ENCODE measurements at regions not wholly inside any gene's neighbourhood (a gene's known extent, or its start where the extent isn't known, plus 50 kb on each side); places are given as distances from the start of the nearest gene placed in this dataset.

DNA sequence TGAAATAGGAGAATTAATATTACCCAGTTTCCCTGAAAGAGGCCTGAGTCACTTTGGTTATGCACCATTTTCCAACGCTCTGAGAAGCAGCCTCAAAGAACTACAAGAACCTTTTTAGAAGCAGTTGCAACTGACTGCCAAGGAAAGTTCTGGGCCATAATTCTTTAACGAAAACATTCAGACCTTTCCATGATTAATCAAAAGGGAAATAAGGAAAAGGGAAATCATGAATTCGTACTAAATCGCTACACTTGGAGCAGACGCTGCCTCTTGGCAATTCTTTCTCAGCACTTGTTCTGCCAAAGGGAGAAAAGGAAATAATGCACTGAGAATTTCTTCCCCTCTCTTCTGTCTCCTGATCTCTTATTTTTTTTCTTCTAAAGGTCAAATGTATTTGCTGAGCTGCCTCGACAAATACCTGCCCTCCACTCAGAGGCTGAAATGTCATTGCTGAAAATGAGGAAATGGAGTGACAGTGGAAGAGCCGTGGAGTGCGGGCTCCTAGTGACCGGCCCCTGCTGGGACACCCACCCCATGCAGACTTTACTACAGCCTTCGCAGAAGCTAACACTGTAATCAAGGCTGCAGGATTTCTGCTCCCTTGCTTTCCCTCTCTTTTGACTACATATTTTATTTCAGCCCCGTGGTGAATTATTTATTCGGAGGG is 67.9 kb upstream of the GALNT2 start:
- H3K18ac ChIP-seq (ENCODE audit: low read length): no peak overlapping the region
- no peaks in the 10 kb centered on the region for H3K36me3 ChIP-seq (ENCODE audit: control insufficient read depth in 1 of 2, insufficient read depth in 2 of 2, low read length in 2 of 2)
- H3K4me1 ChIP-seq (ENCODE audit: control insufficient read depth in 1 of 2, insufficient read depth in 2 of 2, low read length in 2 of 2): no peaks in the 10 kb centered on the region
- no peak overlapping the region for H3K27ac ChIP-seq (ENCODE audit: low read depth, low read length)
- H3K4ac ChIP-seq (ENCODE audit: low read depth, low read length): no peak overlapping the region
- no peak overlapping the region for H2BK12ac ChIP-seq (ENCODE audit: low read length)
- no peak overlapping the region for H3K4me3 ChIP-seq (ENCODE audit: low read depth, low read length)
- H3K23ac ChIP-seq (ENCODE audit: low read length): no peak overlapping the region
- H2BK5ac ChIP-seq (ENCODE audit: low read depth, low read length, poor library complexity): no peak overlapping the region
- H3K27me3 ChIP-seq (ENCODE audit: insufficient read depth, low read length): no peaks in the 10 kb centered on the region
- no peak overlapping the region for H4K91ac ChIP-seq (ENCODE audit: low read depth, low read length)
- H2BK120ac ChIP-seq (ENCODE audit: insufficient read depth, low read length, poor library complexity): no peak overlapping the region
- H3K79me1 ChIP-seq (ENCODE audit: low read length): no peaks in the 10 kb centered on the region
- no peak overlapping the region for H3K14ac ChIP-seq (ENCODE audit: low read length)
- no peaks in the 10 kb centered on the region for H3K9me3 ChIP-seq (ENCODE audit: insufficient read depth, low read depth, low read length)
- WGBS (ENCODE audit: extremely low coverage, insufficient coverage, insufficient read length): no CpG with 5 or more reads among the region's 12 CpGs
- DNase-seq: no peak
- H3K4me2 ChIP-seq (ENCODE audit: low read length): no peak overlapping the region
- no peaks in the 10 kb centered on the region for H3K79me2 ChIP-seq (ENCODE audit: control insufficient read depth, insufficient read depth, low read length, poor library complexity)
- no peak overlapping the region for H3K9ac ChIP-seq (ENCODE audit: low read length)
- no peak overlapping the region for H4K12ac ChIP-seq (ENCODE audit: low read depth, low read length)
- H2AK5ac ChIP-seq (ENCODE audit: low read length): no peak overlapping the region
- H2AFZ ChIP-seq (ENCODE audit: insufficient read depth, low read length, poor library complexity): no peak overlapping the region
- no peak overlapping the region for H4K8ac ChIP-seq (ENCODE audit: low read depth, low read length)

- no peak overlapping the region for H3K23ac ChIP-seq (ENCODE audit: low read length)
- no peak overlapping the region for H4K91ac ChIP-seq (ENCODE audit: low read depth, low read length)
- H3K18ac ChIP-seq (ENCODE audit: low read length): no peak overlapping the region
- no peak overlapping the region for H3K14ac ChIP-seq (ENCODE audit: low read length)
- no peak overlapping the region for H3K4me3 ChIP-seq (ENCODE audit: low read depth, low read length)
- no peaks in the 10 kb centered on the region for H3K9me3 ChIP-seq (ENCODE audit: insufficient read depth, low read depth, low read length)
- no peak overlapping the region for H2BK5ac ChIP-seq (ENCODE audit: low read depth, low read length, poor library complexity)
- H3K9ac ChIP-seq (ENCODE audit: low read length): no peak overlapping the region
- H3K79me1 ChIP-seq (ENCODE audit: low read length): no peaks in the 10 kb centered on the region
- H2BK12ac ChIP-seq (ENCODE audit: low read length): no peak overlapping the region
- no peak overlapping the region for H3K27ac ChIP-seq (ENCODE audit: low read depth, low read length)
- no peak overlapping the region for H3K4me2 ChIP-seq (ENCODE audit: low read length)
- no peaks in the 10 kb centered on the region for H3K36me3 ChIP-seq (ENCODE audit: control insufficient read depth in 1 of 2, insufficient read depth in 2 of 2, low read length in 2 of 2)
- no peak overlapping the region for H4K8ac ChIP-seq (ENCODE audit: low read depth, low read length)
- H2AFZ ChIP-seq (ENCODE audit: insufficient read depth, low read length, poor library complexity): no peak overlapping the region
- no CpG with 5 or more reads among the region's 6 CpGs for WGBS (ENCODE audit: extremely low coverage, insufficient coverage, insufficient read length)
- no peak for DNase-seq
- no peaks in the 10 kb centered on the region for H3K79me2 ChIP-seq (ENCODE audit: control insufficient read depth, insufficient read depth, low read length, poor library complexity)
- H3K27me3 ChIP-seq (ENCODE audit: insufficient read depth, low read length): no peaks in the 10 kb centered on the region
- no peak overlapping the region for H3K4ac ChIP-seq (ENCODE audit: low read depth, low read length)
- no peak overlapping the region for H4K12ac ChIP-seq (ENCODE audit: low read depth, low read length)
- H3K4me1 ChIP-seq (ENCODE audit: control insufficient read depth in 1 of 2, insufficient read depth in 2 of 2, low read length in 2 of 2): no peaks in the 10 kb centered on the region
- H2AK5ac ChIP-seq (ENCODE audit: low read length): no peak overlapping the region
- H2BK120ac ChIP-seq (ENCODE audit: insufficient read depth, low read length, poor library complexity): no peak overlapping the region
Measured at GRCh38 chr1:230000493-230001184, 66.4 kb upstream of the GALNT2 start.

DNA sequence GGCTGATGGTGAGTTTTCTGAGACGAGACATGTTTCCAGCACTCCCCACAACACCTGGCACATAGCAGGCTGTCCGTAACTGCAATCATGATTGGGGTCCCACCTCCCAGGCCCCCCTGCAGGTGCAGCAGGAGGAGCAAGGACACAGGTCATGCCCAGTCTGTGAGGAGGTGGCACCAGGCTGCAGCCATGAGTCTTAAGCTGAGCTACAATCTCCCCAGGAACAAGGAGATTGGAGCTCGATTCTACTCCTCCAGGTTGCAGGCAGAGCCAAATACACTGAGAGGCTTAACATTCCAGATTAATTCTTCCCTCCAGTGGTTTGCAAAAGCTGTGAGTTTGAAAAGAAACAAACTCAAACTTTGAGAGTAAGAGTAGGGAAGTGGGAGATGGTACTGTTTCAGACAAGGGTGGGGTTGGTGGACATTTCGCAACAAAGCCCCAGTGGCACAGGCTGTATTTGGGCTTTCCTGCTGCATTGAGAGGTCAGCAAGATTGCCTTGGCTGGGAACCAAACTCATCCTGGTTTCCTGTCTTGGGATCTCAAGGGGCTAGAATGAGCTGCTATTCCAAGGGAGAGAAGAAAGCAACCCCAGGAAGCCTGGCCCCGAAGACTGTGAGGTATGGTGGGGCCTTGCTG is 64.8 kb upstream of the GALNT2 start:
- no peaks in the 10 kb centered on the region for H3K27me3 ChIP-seq (ENCODE audit: insufficient read depth, low read length)
- no peak overlapping the region for H3K23ac ChIP-seq (ENCODE audit: low read length)
- no peak overlapping the region for H3K18ac ChIP-seq (ENCODE audit: low read length)
- H2BK5ac ChIP-seq (ENCODE audit: low read depth, low read length, poor library complexity): no peak overlapping the region
- no peaks in the 10 kb centered on the region for H3K79me2 ChIP-seq (ENCODE audit: control insufficient read depth, insufficient read depth, low read length, poor library complexity)
- no peak overlapping the region for H3K4me2 ChIP-seq (ENCODE audit: low read length)
- H3K4ac ChIP-seq (ENCODE audit: low read depth, low read length): no peak overlapping the region
- no peak overlapping the region for H2AK5ac ChIP-seq (ENCODE audit: low read length)
- no peak overlapping the region for H2AFZ ChIP-seq (ENCODE audit: insufficient read depth, low read length, poor library complexity)
- no peaks in the 10 kb centered on the region for H3K79me1 ChIP-seq (ENCODE audit: low read length)
- no peak overlapping the region for H2BK12ac ChIP-seq (ENCODE audit: low read length)
- WGBS (ENCODE audit: extremely low coverage, insufficient coverage, insufficient read length): no CpG with 5 or more reads among the region's 5 CpGs
- no peak overlapping the region for H4K12ac ChIP-seq (ENCODE audit: low read depth, low read length)
- DNase-seq: no peak
- H3K9me3 ChIP-seq (ENCODE audit: insufficient read depth, low read depth, low read length): peaks cover 4% of the 10 kb centered on the region
- no peaks in the 10 kb centered on the region for H3K36me3 ChIP-seq (ENCODE audit: control insufficient read depth in 1 of 2, insufficient read depth in 2 of 2, low read length in 2 of 2)
- H4K8ac ChIP-seq (ENCODE audit: low read depth, low read length): no peak overlapping the region
- no peak overlapping the region for H3K9ac ChIP-seq (ENCODE audit: low read length)
- no peak overlapping the region for H3K14ac ChIP-seq (ENCODE audit: low read length)
- no peaks in the 10 kb centered on the region for H3K4me1 ChIP-seq (ENCODE audit: control insufficient read depth in 1 of 2, insufficient read depth in 2 of 2, low read length in 2 of 2)
- no peak overlapping the region for H4K91ac ChIP-seq (ENCODE audit: low read depth, low read length)
- no peak overlapping the region for H3K4me3 ChIP-seq (ENCODE audit: low read depth, low read length)
- H3K27ac ChIP-seq (ENCODE audit: low read depth, low read length): no peak overlapping the region
- no peak overlapping the region for H2BK120ac ChIP-seq (ENCODE audit: insufficient read depth, low read length, poor library complexity)

DNA sequence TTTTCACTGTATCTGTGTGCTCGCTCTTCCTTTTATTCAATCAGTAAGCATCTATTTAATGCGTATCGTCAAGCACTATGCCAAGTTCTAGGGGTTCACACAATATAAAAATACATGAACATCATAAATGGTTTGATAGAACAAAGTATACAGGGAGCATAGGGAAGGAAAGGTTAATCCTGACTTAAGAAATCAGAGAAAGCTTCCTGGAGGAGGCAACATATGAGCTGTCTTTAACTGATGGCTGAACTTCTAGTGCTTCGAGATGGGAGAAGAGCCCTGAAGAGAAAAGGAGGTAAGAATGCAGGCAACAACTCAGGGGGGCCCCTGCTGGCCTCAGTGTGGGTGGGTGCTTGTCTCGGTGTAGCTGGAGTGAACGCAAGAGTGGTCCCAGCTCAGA is 63.6 kb upstream of the GALNT2 start:
- H3K4me1 ChIP-seq (ENCODE audit: control insufficient read depth in 1 of 2, insufficient read depth in 2 of 2, low read length in 2 of 2): no peaks in the 10 kb centered on the region
- H3K36me3 ChIP-seq (ENCODE audit: control insufficient read depth in 1 of 2, insufficient read depth in 2 of 2, low read length in 2 of 2): no peaks in the 10 kb centered on the region
- H3K27ac ChIP-seq (ENCODE audit: low read depth, low read length): no peak overlapping the region
- no peak overlapping the region for H3K4me3 ChIP-seq (ENCODE audit: low read depth, low read length)
- no peak for DNase-seq
- no peak overlapping the region for H3K4ac ChIP-seq (ENCODE audit: low read depth, low read length)
- H3K9ac ChIP-seq (ENCODE audit: low read length): no peak overlapping the region
- H4K91ac ChIP-seq (ENCODE audit: low read depth, low read length): no peak overlapping the region
- H3K18ac ChIP-seq (ENCODE audit: low read length): no peak overlapping the region
- no CpG with 5 or more reads among the region's 6 CpGs for WGBS (ENCODE audit: extremely low coverage, insufficient coverage, insufficient read length)
- no peaks in the 10 kb centered on the region for H3K79me2 ChIP-seq (ENCODE audit: control insufficient read depth, insufficient read depth, low read length, poor library complexity)
- H4K12ac ChIP-seq (ENCODE audit: low read depth, low read length): no peak overlapping the region
- H3K14ac ChIP-seq (ENCODE audit: low read length): no peak overlapping the region
- H3K9me3 ChIP-seq (ENCODE audit: insufficient read depth, low read depth, low read length): peaks cover 4% of the 10 kb centered on the region
- H2AK5ac ChIP-seq (ENCODE audit: low read length): no peak overlapping the region
- H3K79me1 ChIP-seq (ENCODE audit: low read length): no peaks in the 10 kb centered on the region
- H2BK5ac ChIP-seq (ENCODE audit: low read depth, low read length, poor library complexity): no peak overlapping the region
- no peak overlapping the region for H2AFZ ChIP-seq (ENCODE audit: insufficient read depth, low read length, poor library complexity)
- H4K8ac ChIP-seq (ENCODE audit: low read depth, low read length): no peak overlapping the region
- H3K4me2 ChIP-seq (ENCODE audit: low read length): no peak overlapping the region
- no peaks in the 10 kb centered on the region for H3K27me3 ChIP-seq (ENCODE audit: insufficient read depth, low read length)
- H3K23ac ChIP-seq (ENCODE audit: low read length): no peak overlapping the region
- H2BK120ac ChIP-seq (ENCODE audit: insufficient read depth, low read length, poor library complexity): no peak overlapping the region
- no peak overlapping the region for H2BK12ac ChIP-seq (ENCODE audit: low read length)
